ENCODE measurements at regions not wholly inside any gene's neighbourhood (a gene's known extent, or its start where the extent isn't known, plus 50 kb on each side); places are given as distances from the start of the nearest gene placed in this dataset.

GRCh38 chr5:133760532-133760931, 148.2 kb upstream of the FSTL4 start:
- no peak for DNase-seq

GRCh38 chr5:133758641-133759040, 146.3 kb upstream of the FSTL4 start:
- DNase-seq, result no peak

GRCh38 chr5:133757396-133757945, 145.1 kb upstream of the FSTL4 start:
- no peak for DNase-seq

GRCh38 chr5:133756756-133757155, 144.4 kb upstream of the FSTL4 start:
- no peak for DNase-seq

GRCh38 chr5:133756036-133756435, 143.7 kb upstream of the FSTL4 start:
- DNase-seq, result no peak

- DNase-seq, result peak; percentile 21
These were observed 142.3 kb upstream of the FSTL4 start for GRCh38 chr5:133754575-133755169.

- no peak for DNase-seq
These were observed 141.5 kb upstream of the FSTL4 start for GRCh38 chr5:133753856-133754255.

- no peak for DNase-seq
These were observed 139.5 kb upstream of the FSTL4 start for GRCh38 chr5:133751846-133752245.

- no peak for DNase-seq
These were observed 139.1 kb upstream of the FSTL4 start for GRCh38 chr5:133751421-133751820.

GRCh38 chr5:133750856-133751255, 138.5 kb upstream of the FSTL4 start:
- no peak for DNase-seq

GRCh38 chr5:133750356-133750755, 138.0 kb upstream of the FSTL4 start:
- no peak for DNase-seq

GRCh38 chr5:133749331-133749985, 137.1 kb upstream of the FSTL4 start:
- no peak for DNase-seq

GRCh38 chr5:133746834-133747233, 134.5 kb upstream of the FSTL4 start:
- no peak for DNase-seq

- DNase-seq, result no peak
These were observed 132.6 kb upstream of the FSTL4 start for GRCh38 chr5:133744960-133745308.

- no peak for DNase-seq
These were observed 132.0 kb upstream of the FSTL4 start for GRCh38 chr5:133744051-133744959.

- no peak for DNase-seq
These were observed 130.2 kb upstream of the FSTL4 start for GRCh38 chr5:133742431-133742988.

GRCh38 chr5:133741818-133742355, 129.5 kb upstream of the FSTL4 start:
- DNase-seq, result no peak

GRCh38 chr5:133741396-133741795, 129.1 kb upstream of the FSTL4 start:
- no peak for DNase-seq

GRCh38 chr5:133739181-133739780, 126.9 kb upstream of the FSTL4 start:
- DNase-seq, result no peak

- no peak for DNase-seq
These were observed 125.9 kb upstream of the FSTL4 start for GRCh38 chr5:133738271-133738670.

GRCh38 chr5:133736512-133736911, 124.2 kb upstream of the FSTL4 start:
- no peak for DNase-seq

- DNase-seq, result no peak
These were observed 123.0 kb upstream of the FSTL4 start for GRCh38 chr5:133735346-133735745.

- no peak for DNase-seq
These were observed 122.6 kb upstream of the FSTL4 start for GRCh38 chr5:133734916-133735315.
